ENCODE measurements at regions not wholly inside any gene's neighbourhood (a gene's known extent, or its start where the extent isn't known, plus 50 kb on each side); places are given as distances from the start of the nearest gene placed in this dataset.

GRCh38 chr13:32938907-32939306, 77.3 kb upstream of the KL start:
- TF ChIP-seq, protein P1, sequence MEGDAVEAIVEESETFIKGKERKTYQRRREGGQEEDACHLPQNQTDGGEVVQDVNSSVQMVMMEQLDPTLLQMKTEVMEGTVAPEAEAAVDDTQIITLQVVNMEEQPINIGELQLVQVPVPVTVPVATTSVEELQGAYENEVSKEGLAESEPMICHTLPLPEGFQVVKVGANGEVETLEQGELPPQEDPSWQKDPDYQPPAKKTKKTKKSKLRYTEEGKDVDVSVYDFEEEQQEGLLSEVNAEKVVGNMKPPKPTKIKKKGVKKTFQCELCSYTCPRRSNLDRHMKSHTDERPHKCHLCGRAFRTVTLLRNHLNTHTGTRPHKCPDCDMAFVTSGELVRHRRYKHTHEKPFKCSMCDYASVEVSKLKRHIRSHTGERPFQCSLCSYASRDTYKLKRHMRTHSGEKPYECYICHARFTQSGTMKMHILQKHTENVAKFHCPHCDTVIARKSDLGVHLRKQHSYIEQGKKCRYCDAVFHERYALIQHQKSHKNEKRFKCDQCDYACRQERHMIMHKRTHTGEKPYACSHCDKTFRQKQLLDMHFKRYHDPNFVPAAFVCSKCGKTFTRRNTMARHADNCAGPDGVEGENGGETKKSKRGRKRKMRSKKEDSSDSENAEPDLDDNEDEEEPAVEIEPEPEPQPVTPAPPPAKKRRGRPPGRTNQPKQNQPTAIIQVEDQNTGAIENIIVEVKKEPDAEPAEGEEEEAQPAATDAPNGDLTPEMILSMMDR (IDR thresholded peaks at IDR 0.05), result no peak
- no peak for TF ChIP-seq POLR2A (IDR thresholded peaks at IDR 0.05)
- WGBS, 2 donors, result 93 to 96% methylated on average over 2 of the region's 2 CpGs
- intact Hi-C loops (cut with DNase I; ENCODE audit: low total_unique reads), result no loop called here
- Histone ChIP-seq H3K9me3 (no peaks in the 10 kb centered on the region), H3K4me3 (no peak overlapping the region), H3K36me3 (ENCODE audit: low read depth, missing control alignments) (no peaks in the 10 kb centered on the region), H3K27ac (no peak overlapping the region), H3K27me3 (no peaks in the 10 kb centered on the region), H3K4me1 (no peaks in the 10 kb centered on the region)
- no peak for DNase-seq

DNA sequence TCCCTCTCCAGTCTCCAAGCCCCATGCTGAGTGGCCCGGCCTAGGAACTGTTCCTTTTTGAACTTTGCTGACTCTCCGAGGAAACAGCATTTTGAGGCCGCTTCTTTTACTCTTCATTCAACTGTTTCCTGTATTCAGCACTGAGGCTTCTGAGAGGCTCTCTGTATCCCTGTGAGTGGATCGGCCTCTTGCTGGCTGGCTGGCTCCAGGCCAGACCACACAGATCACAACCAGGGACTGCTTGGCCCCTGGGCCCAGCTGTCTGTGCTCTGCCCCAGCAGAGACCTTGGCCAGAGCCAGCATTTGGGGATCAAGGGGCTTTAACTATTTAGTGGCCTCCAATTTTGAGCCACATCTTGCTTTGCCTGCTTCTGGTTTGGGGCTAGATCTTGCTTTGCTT, 75.6 kb upstream of the KL start:
- no peaks in the 10 kb centered on the region for H3K9me3 ChIP-seq
- no peaks in the 10 kb centered on the region for H3K27me3 ChIP-seq
- intact Hi-C loops (cut with DNase I; ENCODE audit: low total_unique reads), result no loop called here
- no peak overlapping the region for H3K27ac ChIP-seq
- no peaks in the 10 kb centered on the region for H3K36me3 ChIP-seq (ENCODE audit: low read depth, missing control alignments)
- H3K4me1 ChIP-seq, result no peaks in the 10 kb centered on the region
- H3K4me3 ChIP-seq, result no peak overlapping the region
- WGBS, 2 donors, result 35 to 39% methylated on average over 4 of the region's 4 CpGs
- TF ChIP-seq POLR2A (IDR thresholded peaks at IDR 0.05), result no peak
- TF ChIP-seq, protein P1 (IDR thresholded peaks at IDR 0.05), result no peak
- peak; percentile 30 for DNase-seq

DNA sequence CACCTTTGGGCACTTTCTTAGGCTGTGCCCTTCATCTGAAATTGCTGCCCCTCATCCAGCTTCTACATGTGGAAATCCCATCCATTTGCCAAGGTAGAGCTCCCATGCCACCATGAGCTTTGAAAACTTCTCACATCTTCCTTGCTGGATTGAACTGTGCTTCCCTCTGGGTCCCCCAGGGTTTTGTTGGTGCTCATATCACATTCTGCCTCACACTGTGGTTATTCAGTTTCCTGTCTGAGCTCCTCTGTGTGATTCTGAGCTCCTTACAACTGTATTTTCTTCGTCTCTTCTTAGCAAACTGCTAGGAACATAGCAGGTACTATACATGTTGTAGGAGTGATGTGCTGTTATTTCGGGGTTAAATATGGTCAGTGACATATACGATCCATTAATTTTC, 74.9 kb upstream of the KL start:
- no peaks in the 10 kb centered on the region for H3K36me3 ChIP-seq (ENCODE audit: low read depth, missing control alignments)
- intact Hi-C loops (cut with DNase I; ENCODE audit: low total_unique reads), result no loop called here
- no peaks in the 10 kb centered on the region for H3K4me1 ChIP-seq
- TF ChIP-seq, protein P1 (IDR thresholded peaks at IDR 0.05), result no peak
- no peak overlapping the region for H3K27ac ChIP-seq
- H3K27me3 ChIP-seq, result no peaks in the 10 kb centered on the region
- H3K4me3 ChIP-seq, result no peak overlapping the region
- 73 to 74% methylated on average over 3 of the region's 3 CpGs for WGBS, 2 donors
- no peaks in the 10 kb centered on the region for H3K9me3 ChIP-seq
- no peak for DNase-seq

DNA sequence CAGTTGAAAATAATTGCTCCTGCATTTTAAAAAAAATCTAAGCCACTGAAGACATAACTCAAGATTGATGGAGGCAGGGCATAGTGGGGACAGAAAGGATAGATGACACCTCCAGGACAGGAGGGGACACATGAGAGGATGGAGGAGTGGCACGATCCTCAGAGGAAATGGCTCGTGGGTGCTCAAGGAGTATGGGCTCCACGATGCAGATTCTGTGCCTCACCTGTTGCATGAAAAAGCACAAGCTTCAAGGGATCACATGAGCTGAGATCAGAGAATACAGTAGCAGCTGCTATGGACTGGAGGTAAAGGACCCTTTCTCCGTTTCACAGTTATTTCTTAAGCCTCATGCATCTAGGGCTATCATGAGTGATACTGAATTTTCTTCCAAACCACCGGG, 69.7 kb upstream of the KL start:
- H3K27me3 ChIP-seq, result no peaks in the 10 kb centered on the region
- intact Hi-C loops (cut with DNase I; ENCODE audit: low total_unique reads), result no loop called here
- no peak for DNase-seq

More for the DNA sequence above, 69.7 kb upstream of the KL start:
- Histone ChIP-seq H3K36me3 (ENCODE audit: low read depth, missing control alignments) (no peaks in the 10 kb centered on the region), H3K27ac (no peak overlapping the region), H3K4me3 (no peak overlapping the region), H3K9me3 (no peaks in the 10 kb centered on the region), H3K4me1 (no peaks in the 10 kb centered on the region)
- WGBS, 2 donors, result 89 to 94% methylated on average over 5 of the region's 5 CpGs
- TF ChIP-seq POLR2A (IDR thresholded peaks at IDR 0.05), result no peak
- TF ChIP-seq, protein P1 (IDR thresholded peaks at IDR 0.05), result no peak

Measured in testis (tissue), 2 donors.